Epithelial cell of esophagus (primary cell): ENCODE measurements at regions not wholly inside any gene's neighbourhood (a gene's known extent, or its start where the extent isn't known, plus 50 kb on each side); places are given as distances from the start of the nearest gene placed in this dataset.

Source experiments
- DNase-seq: peaks from one replicate; pipeline ENCODE4 v3.0.0; 2010; ENCODE audit warnings: low read depth
- H3K4me3 ChIP-seq: 2 replicates; pipeline ENCODE4 v1.5.1; 2011; ENCODE audit warnings: mild to moderate bottlenecking, low read length, control low read depth
- CTCF ChIP-seq: IDR thresholded peaks from 2 replicates; pipeline ENCODE4 v1.5.1; 2011; ENCODE audit warnings: low read depth, mild to moderate bottlenecking, low read length, control low read depth, inconsistent platforms; ENCODE audit not compliant: insufficient read depth; ENCODE audit errors: missing control alignments

- no peak for DNase-seq
- no peak overlapping the region for H3K4me3 ChIP-seq
These were observed 1046.2 kb downstream of the NCAM2 start for GRCh38 chr21:22044431-22044830.

GRCh38 chr21:22046576-22046975, 1048.4 kb downstream of the NCAM2 start:
- no peak overlapping the region for H3K4me3 ChIP-seq
- no peak for TF ChIP-seq CTCF
- no peak for DNase-seq

More at GRCh38 chr21:22044431-22044830, 1046.2 kb downstream of the NCAM2 start:
- no peak for TF ChIP-seq CTCF

- no peak for DNase-seq
- TF ChIP-seq CTCF: no peak
- no peak overlapping the region for H3K4me3 ChIP-seq
These were observed 1058.7 kb downstream of the NCAM2 start for GRCh38 chr21:22056904-22057303.

- no peak overlapping the region for H3K4me3 ChIP-seq
- no peak for DNase-seq
- TF ChIP-seq CTCF: no peak
These were observed 1064.4 kb downstream of the NCAM2 start for GRCh38 chr21:22062472-22063139.

GRCh38 chr21:22063140-22063539, 1064.9 kb downstream of the NCAM2 start:
- DNase-seq: no peak
- no peak for TF ChIP-seq CTCF
- no peak overlapping the region for H3K4me3 ChIP-seq

- H3K4me3 ChIP-seq: no peak overlapping the region
- DNase-seq: no peak
- TF ChIP-seq CTCF: no peak
These were observed 1078.3 kb downstream of the NCAM2 start for GRCh38 chr21:22076471-22076870.

GRCh38 chr21:22083899-22084298, 1085.7 kb downstream of the NCAM2 start:
- no peak overlapping the region for H3K4me3 ChIP-seq
- TF ChIP-seq CTCF: no peak
- no peak for DNase-seq
